GM03348 (cell line): ENCODE measurements at regions not wholly inside any gene's neighbourhood (a gene's known extent, or its start where the extent isn't known, plus 50 kb on each side); places are given as distances from the start of the nearest gene placed in this dataset.
"Not testable (repeated sequence)": the region's sequence is repeated elsewhere in the genome, so short reads cannot be mapped to it uniquely, and the experiment has no call there.

Experiments used
- DNase-seq: peaks from one replicate; pipeline ENCODE4 v3.0.0; 2012; ENCODE audit warnings: low spot score

DNA sequence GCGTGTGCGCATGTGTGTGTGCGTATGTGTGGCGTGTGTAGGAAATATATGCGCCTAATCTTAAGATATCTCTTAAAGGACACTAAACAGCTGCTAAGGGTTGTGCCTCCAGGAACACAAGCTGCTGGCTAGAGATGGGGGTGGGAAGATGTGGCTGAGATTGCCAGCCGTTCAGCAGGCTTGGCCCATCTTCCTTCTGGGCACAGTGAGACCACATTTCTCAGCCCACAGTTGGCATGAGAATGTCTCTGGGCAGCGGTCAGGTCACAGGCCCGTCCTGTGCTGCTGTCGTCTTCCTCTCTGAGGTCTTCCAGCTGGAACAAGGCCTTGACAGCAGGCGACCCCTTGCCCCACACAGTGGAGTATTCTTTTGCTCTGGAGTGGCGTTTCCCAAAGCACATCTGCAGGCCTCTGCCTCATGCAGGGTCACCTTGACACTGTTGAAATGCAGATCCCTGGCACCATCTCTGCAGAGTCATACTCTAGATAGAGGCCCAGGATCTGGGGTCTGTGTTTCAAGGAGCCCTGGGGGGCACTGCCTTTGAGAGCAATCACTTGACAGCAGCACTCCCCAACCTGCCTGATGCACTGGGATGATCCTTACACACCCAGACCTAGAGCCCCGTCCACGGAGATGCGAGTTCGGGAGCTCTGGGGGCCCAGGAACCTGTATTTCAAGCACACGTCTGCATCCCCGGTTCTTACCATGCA is 335.5 kb upstream of the SFSWAP start:
- no peak for DNase-seq

DNA sequence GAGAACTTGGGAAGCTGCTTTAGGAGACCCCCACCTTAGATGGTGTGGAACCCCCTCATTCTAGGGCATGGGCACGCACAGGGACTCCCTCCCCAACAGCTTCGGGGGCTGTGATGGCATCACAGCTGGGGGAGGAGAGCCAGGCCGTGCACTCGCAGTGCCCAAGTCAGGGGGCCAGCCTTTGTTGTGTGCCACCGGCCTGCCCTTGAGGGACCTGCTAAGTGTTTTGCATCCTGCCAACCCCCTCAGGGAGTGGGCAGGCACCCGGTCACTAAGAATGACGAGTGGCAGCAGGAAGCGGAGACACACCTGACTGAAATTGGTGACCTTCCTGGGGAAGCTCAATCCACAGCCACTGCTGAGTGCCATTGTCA is 334.9 kb upstream of the SFSWAP start:
- no peak for DNase-seq

DNA sequence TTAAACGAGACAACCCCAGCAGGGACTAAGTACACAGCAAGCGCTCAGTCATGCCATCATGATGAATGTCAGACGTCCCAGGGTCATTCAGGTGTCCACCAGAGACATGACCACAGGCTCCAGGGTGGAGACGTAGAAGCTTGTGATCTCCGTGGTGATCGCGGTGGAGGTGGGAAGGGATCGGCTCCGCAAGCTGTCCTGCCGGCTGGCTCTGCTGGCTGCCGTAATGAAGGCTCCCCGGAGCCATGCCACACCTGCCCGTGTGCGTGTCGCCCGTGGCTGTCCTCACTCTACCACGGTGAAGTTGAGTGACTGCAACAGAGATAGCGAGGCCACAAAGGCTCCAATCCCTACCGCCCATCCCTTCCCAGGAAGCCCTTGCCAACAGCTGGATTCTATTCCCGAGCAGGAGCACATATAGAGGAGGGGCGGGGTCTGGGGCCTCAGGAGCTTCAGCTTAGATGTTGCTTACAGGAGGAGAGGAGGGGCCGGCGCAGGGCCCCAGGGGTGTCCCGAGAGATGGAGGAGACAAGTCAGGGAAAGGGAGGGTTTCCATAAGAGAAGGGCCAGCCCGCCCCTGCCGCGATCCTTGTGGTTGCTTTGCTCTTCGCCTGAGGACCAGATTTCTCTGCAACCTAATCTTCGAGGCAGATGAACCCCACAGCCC is 332.6 kb upstream of the SFSWAP start:
- DNase-seq = no peak

DNA sequence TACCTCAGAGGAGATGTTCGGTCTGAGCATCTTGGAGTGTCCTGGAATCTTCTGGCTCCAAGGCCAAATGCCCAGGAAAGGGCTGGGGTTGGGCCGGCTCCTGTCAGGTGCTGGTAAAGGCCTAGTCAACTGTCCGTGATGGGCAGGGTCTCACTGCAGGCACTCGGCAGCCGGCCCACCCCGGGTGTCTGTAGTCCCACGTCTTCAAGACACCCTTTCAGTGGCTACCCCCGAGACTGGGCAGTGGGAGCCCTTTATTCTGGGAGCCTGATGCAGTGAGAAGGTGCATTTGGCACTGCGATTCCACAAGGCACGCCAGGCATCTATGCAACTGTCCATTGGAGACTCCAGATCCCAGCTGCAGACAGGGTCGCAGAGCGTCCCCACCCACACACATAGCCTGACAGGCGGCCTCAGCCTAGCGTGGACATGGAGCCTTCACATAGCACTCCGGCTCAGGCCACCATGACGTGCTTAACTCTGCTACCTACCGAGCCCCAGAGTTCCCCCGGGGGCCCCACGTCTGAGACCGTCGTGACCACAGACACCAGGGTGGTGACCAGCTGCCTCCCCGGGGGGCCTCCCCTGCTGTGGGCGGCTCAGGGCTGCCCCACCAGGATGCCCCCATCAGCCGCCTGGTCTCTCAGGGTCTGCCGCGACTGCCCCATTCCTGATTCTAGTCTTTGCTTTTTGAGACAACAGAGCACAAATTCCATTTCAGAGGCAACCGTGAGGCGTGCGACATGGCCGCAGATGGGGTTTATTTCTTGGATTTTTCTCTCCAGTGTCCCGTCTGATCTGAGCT is 331.8 kb upstream of the SFSWAP start:
- no peak for DNase-seq

DNA sequence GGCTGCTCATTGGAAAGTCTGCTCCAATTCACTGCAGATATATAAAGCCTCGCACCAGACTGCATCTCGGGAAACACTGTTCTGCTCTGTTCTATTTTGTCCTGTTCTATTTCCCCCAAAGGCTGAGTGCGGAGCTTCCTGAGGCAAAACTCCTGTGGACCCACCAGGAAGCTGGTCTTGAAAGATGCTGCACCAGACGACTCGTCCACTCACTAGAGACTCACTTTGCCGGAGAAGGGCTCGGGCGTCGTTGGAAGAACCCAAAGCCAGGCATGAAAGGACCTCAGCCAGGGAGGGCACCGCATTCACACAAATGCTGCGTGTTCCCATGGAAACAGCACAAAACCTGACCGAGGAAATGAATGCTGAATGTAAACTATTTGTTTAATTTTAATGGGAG is 331.2 kb upstream of the SFSWAP start:
- DNase-seq = no peak

DNA sequence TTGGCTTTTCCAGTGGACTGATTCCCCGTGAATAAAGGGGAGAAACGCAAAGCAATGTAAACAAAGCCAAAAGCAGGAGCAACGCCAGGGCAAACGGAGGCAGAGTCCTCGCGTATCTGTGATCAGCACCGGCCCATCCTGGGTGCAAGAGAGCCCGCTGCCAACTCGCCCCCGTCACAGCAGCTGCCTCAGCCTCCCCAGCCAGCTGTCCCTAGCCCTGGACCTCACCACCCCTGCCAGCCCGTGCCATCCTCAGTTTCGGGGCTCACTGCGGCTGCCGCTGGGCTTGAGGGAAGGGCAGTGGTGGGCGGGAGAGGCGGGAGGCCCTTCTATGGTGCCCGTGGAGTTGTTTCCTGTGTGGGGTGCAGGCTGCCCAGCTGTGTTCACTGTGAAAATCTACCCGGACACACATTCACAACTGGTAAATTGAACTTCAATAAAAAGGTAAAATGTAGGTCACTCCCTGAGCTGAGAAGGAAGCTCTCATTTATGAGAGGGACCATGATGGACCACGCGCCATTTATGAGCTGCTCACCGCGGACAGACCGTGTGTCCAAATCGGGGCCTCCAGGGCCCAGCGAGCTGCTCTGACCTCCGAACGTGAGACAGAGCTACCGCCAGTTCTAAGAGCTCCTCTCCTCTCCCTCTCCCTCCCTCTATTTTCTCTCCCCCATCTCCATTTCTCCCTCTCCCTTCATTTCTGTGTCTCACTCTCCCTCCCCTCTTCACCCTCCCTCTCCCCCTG is 330.5 kb upstream of the SFSWAP start:
- no peak for DNase-seq

DNA sequence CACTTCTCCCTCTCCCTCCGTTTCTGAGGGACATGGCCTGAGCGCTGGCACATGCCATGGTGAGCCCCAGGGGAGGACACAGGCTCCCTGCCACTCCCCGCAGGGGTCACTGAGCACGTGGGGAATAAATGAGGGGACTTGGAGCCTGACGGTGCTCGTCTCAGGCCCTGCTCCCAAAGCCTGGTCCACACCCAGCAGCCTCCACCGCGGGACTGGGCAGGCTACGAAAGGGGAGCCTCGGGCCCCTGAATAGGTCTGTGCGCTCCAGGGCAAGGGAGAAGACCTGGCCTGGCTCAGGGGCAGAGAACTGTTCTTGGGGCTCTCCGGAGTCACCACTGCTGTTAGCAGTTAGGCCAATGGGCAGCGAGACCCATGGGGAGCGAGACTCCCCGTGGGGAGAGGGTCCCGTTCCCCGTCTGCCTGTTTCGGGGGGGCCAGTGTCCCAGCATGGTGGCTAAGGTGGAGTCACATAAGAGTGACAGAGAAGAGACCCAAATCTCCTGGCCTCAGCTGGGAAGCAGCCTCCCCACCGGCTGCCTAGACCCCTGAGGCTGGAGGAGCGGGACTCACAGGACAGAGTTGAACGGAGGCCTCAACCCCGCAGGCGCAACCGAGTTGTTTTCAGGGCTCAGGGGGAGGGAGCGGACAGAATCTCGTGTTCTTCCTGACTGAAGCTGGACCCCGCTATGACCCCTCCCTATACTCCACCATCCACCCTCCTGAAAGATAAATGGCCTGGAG is 329.8 kb upstream of the SFSWAP start:
- no peak for DNase-seq

DNA sequence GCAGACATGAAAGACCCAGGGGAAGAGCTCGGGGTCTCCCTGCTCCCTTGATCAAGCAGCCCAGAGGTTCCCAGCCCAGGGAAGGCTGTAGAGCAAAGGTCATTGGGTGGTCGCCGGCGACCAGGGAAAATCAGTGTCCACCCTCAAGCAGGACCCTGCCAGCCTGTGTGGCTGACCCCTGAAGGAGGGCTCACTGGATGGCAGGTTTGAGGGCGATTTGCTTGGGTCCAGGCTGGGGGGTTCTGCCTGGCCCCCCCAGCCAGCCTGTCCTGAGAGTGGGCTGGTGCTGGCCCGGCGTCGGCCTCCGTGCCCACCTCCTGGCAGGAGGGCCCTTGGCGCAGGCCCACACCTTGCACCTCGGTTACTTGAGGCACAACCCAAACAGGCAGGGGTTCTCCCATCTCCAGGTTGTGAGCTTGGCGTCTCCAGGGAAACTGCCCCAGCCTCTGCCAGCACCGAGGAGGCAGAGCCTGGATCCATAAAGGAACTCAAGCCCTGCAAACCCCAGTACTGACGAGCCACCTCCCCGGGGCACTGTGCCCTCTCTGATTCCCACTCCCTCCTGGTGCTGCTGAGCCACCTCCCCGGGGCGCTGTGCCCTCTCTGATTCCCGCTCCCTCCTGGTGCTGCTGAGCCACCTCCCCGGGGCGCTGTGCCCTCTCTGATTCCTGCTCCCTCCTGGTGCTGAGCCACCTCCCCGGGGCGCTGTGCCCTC is 329.0 kb upstream of the SFSWAP start:
- no peak for DNase-seq

DNA sequence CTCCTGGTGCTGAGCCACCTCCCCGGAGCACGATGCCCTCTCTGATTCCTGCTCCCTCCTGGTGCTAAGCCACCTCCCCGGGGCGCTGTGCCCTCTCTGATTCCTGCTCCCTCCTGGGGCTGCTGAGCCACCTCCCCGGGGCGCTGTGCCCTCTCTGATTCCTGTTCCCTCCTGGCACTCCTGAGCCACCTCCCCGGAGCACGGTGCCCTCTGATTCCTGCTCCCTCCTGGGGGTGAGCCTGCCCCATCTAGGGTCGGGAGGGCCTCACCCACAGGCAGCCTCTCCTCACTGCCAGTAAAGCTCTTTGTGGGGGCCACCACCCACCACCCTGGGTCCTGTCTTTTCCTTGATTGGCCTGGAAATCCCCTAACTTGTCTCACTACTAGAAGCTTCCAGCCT is 327.6 kb upstream of the SFSWAP start:
- no peak for DNase-seq

DNA sequence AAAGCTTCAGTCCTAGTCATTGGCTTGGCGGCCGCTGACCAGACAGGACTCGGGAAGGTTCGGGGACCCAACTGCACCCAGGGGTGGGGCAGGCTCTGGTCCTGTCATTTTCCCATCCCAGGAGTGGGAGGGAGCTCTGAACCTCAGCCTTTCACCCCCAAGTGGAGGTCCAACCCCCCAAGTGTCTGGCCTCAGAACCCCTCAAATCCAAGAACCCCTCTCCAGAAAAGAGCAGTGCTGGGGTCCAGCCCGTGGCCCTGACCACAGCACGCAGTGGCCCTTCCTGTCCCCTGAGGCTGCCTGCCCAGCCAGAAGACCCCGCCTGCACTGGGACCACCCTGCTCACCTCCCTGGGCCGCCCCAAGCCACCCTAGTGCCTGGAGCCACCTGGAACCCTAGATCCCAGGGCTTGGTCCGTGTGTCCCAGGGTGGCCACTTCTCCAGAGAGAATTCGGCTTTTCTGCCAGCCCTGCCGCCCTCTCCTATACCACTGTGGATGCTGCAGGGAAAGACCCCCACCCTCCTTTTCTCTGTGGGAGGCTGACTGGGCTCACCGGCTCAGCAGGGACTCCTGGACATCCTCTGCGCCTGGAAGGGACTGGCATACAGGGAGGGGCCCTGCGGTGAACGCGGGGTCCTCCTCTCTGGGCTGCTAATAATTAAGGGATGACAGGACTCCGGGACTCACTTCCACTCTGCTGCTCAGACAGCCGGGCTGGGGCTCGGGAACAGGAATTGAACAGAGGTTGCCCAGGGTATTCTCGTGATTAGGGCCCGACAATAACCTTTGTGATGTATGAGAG is 326.9 kb upstream of the SFSWAP start:
- DNase-seq = no peak

DNA sequence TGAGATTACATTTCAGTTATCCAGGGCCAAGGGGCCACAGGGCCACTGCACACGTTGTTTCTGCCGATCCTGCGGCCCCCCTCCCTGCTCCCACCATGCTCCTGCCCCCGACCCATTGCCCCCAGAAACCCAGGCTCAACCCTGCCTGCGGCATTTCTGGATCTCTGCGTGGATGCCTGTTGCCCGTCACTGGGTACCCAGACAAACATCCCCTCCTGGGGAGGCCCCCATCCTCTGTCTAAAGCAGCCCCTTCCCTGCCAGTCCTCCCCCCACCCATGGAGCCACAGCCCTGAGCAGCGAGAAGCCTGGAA is 326.4 kb upstream of the SFSWAP start:
- no peak for DNase-seq

DNA sequence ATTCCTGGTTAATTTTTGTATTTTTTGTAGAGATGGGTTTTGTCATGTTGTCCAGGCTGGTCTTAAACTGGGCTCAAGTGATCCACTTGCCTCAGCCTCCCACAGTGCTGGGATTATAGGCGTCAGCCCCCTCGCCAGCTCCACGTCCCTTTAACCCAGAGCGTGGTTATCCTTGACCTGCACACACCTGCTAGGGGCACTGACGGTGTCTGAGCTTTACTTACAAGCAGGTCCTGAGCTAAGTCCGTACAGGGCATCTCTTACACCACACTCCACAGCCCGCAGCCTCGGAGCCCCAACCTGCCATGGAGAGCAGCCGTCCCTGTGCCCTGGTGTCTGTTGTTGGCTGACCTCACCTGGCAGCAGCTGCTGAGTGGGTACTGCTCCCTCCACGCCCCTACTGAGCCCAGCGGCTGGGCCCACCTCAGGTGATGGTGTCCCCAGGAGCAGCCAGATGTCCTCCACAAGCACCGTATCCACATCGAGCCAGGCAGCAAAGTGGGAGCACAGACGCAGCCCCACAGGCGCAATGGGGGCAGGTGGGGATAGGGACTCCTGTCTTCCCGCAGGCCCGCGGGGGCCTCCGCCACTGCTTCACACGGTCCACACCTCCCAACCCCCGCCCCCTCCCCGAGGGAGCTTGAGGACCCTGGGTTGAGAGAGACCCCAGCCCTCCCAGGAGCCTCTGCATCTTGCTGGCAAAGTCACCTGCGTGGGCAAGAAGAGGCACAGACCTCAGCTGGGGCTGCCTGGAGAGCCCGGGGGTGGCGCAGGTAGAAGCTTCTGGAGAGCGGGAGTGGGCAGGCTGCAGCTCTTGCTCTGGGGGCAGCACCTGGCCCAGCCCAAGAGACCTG is 325.4 kb upstream of the SFSWAP start:
- no peak for DNase-seq

DNA sequence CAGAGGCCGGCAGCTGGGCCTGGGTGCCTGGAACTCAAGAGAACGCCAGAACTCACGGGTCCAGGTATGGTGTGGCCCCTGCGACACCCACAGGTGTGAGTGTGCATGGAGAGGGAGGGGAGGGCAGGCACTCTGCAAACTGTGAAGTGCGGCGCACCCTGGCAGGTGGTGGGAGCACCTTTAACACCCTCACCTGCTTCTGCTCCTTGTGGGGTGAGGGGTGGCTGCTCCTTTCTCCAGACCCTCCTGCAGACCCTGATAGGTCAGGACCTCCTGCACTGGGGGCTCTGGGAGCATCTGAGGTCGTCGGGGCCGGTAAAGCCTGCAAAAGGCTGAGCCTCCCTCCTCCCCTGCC is 324.7 kb upstream of the SFSWAP start:
- DNase-seq = no peak

DNA sequence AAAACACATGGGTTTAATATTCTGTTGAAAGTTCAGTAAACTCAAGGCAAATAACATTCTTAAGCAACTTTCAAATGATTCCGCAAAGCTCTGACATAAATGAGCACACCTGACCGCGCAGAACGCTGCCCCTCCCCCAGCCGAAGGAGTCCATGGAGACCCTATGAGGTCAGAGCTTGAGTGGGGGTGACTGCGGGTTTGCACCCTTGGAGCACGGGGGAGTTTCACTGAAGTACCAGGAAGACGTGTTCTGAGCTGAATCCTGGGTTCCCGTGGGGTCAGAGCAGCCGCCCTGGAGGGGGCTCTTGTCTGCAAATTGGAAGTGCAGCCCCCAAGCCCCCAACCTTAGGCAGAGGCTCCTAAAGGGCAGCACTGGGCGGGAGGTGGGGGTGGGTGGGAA is 324.1 kb upstream of the SFSWAP start:
- DNase-seq = no peak

DNA sequence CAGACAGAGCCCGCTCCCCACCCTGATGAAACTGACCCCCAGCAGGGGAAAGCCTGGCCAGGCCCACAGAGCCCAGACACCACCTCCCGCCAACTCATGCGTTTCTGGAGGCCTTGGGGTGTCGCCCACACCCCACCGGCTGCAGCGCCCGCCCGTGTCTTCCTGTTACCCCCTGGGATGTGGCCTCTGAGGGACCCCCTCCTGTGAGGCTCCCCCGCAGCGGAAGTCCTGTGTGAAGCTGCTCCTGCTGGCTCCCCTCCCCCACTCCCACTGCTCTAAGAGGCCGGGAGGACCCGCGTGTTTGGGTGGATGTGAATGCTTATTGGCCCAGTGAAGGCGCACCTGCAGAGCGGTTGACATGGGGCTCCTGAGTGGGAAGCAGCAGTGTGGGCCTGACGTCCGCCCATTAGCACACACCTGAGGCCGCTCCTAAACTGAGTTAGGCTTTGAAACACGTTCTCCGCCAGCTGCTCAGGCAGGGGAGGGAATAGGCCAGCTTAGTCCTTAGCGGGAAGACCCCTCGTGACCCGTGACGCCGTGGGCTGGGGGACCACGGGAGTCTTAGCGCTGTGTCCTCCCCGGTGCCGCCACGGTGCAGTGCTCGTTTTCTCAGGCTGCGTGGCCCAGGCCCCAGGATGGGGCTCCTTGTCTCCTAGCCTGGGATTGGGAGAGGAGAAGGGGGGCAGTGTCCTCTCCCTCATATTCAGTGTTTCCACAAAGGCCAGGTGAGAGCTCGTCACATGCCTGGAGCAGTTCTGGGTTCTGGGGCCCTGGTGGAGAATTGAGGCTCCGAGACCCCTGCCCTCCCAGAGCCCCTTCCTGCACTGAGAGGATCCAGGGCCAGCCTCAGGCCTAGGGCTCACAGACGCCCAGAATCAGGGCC is 323.4 kb upstream of the SFSWAP start:
- no peak for DNase-seq

DNA sequence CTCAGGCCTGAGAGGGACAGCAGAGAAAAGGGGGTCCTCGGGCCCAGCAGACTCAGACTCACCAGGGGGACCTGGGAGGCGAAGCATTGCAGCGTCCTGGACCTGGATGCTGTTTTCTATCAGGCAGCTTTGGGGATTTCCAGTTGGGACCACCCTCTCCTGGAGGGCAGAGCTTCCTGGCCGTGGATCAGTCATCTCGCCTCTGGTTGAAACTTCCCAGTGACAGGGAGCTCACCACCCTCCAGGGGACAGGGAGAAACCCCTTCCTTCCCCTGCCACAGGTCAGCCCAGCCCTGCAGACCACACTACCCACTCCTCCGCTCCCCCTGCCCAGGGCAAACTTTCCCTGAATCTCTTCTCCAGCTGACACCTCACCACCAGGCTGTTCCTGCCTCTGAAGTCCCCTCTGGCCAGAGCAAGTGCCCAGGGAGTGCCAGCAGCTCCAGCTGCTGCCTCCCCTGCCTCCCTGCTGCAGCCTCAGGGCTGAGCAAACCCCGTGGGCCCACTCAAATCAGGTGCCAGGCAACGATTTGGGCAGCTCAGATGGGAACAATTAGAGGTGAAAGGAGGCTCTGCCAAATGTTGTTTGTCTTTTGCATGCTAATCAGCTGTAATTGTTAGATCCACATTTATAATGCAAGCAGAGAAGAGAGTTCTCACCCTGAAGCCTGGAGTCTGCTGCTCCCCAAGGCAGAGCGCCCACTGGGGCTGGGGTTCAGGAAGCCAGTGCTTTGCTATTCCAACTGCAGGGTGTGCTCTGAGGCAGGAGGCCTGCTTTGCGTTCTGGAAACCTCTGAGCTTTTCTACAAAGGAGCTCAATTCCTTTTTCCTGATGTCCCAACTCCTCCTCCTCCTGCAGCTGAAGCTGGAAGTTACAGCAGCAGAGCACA is 322.5 kb upstream of the SFSWAP start:
- DNase-seq = not testable (repeated sequence)
